ENCODE measurements at regions not wholly inside any gene's neighbourhood (a gene's known extent, or its start where the extent isn't known, plus 50 kb on each side); places are given as distances from the start of the nearest gene placed in this dataset.

GRCh38 chr9:12538842-12539579 is 154.2 kb upstream of the TYRP1 start:
- no peaks in the 10 kb centered on the region for H3K36me3 ChIP-seq
- no peaks in the 10 kb centered on the region for H3K4me1 ChIP-seq
- no peak for DNase-seq
- H3K27ac ChIP-seq, result no peak overlapping the region
- intact Hi-C loops (cut with DNase I; ENCODE audit: low total_unique reads) (no loop called here), in situ Hi-C loops (cut with MboI; ENCODE audit: low pct_ligation_motif_present in 1 of 4, low pct_unique_long_range_greater_than_20kb in 1 of 4, low sequenced_read_pairs in 3 of 4) (no loop called here)
- 55 to 64% methylated on average over 13 of the region's 13 CpGs for WGBS, 2 donors (ENCODE audit: low coverage in 1 of 2)
- TF ChIP-seq POLR2AphosphoS5 (IDR thresholded peaks at IDR 0.05), result no peak
- no peak for TF ChIP-seq EP300 (IDR thresholded peaks at IDR 0.05; ENCODE audit: low read depth)
- no peak for TF ChIP-seq CTCF (IDR thresholded peaks at IDR 0.05)
- TF ChIP-seq POLR2A (IDR thresholded peaks at IDR 0.05), result no peak
- no peak overlapping the region for H3K4me3 ChIP-seq
- no peaks in the 10 kb centered on the region for H3K9me3 ChIP-seq
- no peaks in the 10 kb centered on the region for H3K27me3 ChIP-seq

- Histone ChIP-seq H3K27me3 (no peaks in the 10 kb centered on the region), H3K4me3 (no peak overlapping the region), H3K4me1 (no peaks in the 10 kb centered on the region), H3K36me3 (no peaks in the 10 kb centered on the region), H3K9me3 (no peaks in the 10 kb centered on the region), H3K27ac (no peak overlapping the region)
- TF ChIP-seq EP300 (IDR thresholded peaks at IDR 0.05; ENCODE audit: low read depth) (no peak), CTCF (IDR thresholded peaks at IDR 0.05) (no peak), POLR2AphosphoS5 (IDR thresholded peaks at IDR 0.05) (no peak), POLR2A (IDR thresholded peaks at IDR 0.05) (no peak)
- intact Hi-C loops (cut with DNase I; ENCODE audit: low total_unique reads) (no loop called here), in situ Hi-C loops (cut with MboI; ENCODE audit: low pct_ligation_motif_present in 1 of 4, low pct_unique_long_range_greater_than_20kb in 1 of 4, low sequenced_read_pairs in 3 of 4) (no loop called here)
- 74 to 82% methylated on average over 4 of the region's 4 CpGs for WGBS, 2 donors (ENCODE audit: low coverage in 1 of 2)
- no peak for DNase-seq
These were observed 153.6 kb upstream of the TYRP1 start for GRCh38 chr9:12539580-12539975.

- Histone ChIP-seq H3K9me3 (no peaks in the 10 kb centered on the region), H3K4me3 (no peak overlapping the region), H3K27ac (no peak overlapping the region), H3K27me3 (no peaks in the 10 kb centered on the region), H3K36me3 (no peaks in the 10 kb centered on the region), H3K4me1 (no peaks in the 10 kb centered on the region)
- in situ Hi-C loops (cut with MboI; ENCODE audit: low pct_ligation_motif_present in 1 of 4, low pct_unique_long_range_greater_than_20kb in 1 of 4, low sequenced_read_pairs in 3 of 4), result no loop called here
- TF ChIP-seq CTCF (IDR thresholded peaks at IDR 0.05), result no peak
- no peak for DNase-seq
- 45 to 60% methylated on average over 2 of the region's 2 CpGs for WGBS, 2 donors (ENCODE audit: low coverage in 1 of 2)
- intact Hi-C loops (cut with DNase I; ENCODE audit: low total_unique reads), result no loop called here
These were observed 148.5 kb upstream of the TYRP1 start for GRCh38 chr9:12544700-12545099.

GRCh38 chr9:12554636-12555035 is 138.5 kb upstream of the TYRP1 start:
- intact Hi-C loops (cut with DNase I; ENCODE audit: low total_unique reads) (no loop called here), in situ Hi-C loops (cut with MboI; ENCODE audit: low pct_ligation_motif_present in 1 of 4, low pct_unique_long_range_greater_than_20kb in 1 of 4, low sequenced_read_pairs in 3 of 4) (no loop called here)
- Histone ChIP-seq H3K27ac (no peak overlapping the region), H3K9me3 (no peaks in the 10 kb centered on the region), H3K4me1 (no peaks in the 10 kb centered on the region), H3K27me3 (no peaks in the 10 kb centered on the region), H3K36me3 (no peaks in the 10 kb centered on the region), H3K4me3 (no peak overlapping the region)
- no peak for DNase-seq
- no peak for TF ChIP-seq POLR2A (IDR thresholded peaks at IDR 0.05)
- no peak for TF ChIP-seq EP300 (IDR thresholded peaks at IDR 0.05; ENCODE audit: low read depth)
- no peak for TF ChIP-seq POLR2AphosphoS5 (IDR thresholded peaks at IDR 0.05)
- TF ChIP-seq CTCF (IDR thresholded peaks at IDR 0.05), result no peak
- 60 to 61% methylated on average over 3 to 5 of the region's 5 CpGs for WGBS, 2 donors (ENCODE audit: low coverage in 1 of 2)

All from transverse colon (tissue), 4 donors.